HG03025 (cell line): ENCODE measurements at regions not wholly inside any gene's neighbourhood (a gene's known extent, or its start where the extent isn't known, plus 50 kb on each side); places are given as distances from the start of the nearest gene placed in this dataset.
"Not testable (repeated sequence)": the region's sequence is repeated elsewhere in the genome, so short reads cannot be mapped to it uniquely, and the experiment has no call there.

Source experiments
- ATAC-seq: cut with Tn5 transposase; IDR thresholded peaks from one replicate; pipeline ENCODE4 v1.9.1; 2021; ENCODE audit warnings: mild to moderate bottlenecking, moderate library complexity; ENCODE audit not compliant: unreplicated experiment, low FRiP score

- ATAC-seq: peak; percentile 69
Measured at GRCh38 chr1:120544434-120544833, 129.6 kb downstream of the NBPF8 start.

- ATAC-seq: not testable (repeated sequence)
Measured at GRCh38 chr1:120550335-120550734, 135.5 kb downstream of the NBPF8 start.

GRCh38 chr1:120552190-120552589 is 137.4 kb downstream of the NBPF8 start:
- ATAC-seq: not testable (repeated sequence)

- not testable (repeated sequence) for ATAC-seq
Measured at GRCh38 chr1:120557605-120558302, 142.9 kb downstream of the NBPF8 start.

- peak; percentile 90 for ATAC-seq
Measured at GRCh38 chr1:120558303-120559060, 143.6 kb downstream of the NBPF8 start.

GRCh38 chr1:120561767-120562166 is 146.9 kb downstream of the NBPF8 start:
- ATAC-seq: not testable (repeated sequence)

GRCh38 chr1:120565396-120565795 is 150.6 kb downstream of the NBPF8 start:
- not testable (repeated sequence) for ATAC-seq

- ATAC-seq: not testable (repeated sequence)
Measured at GRCh38 chr1:120567620-120568019, 152.8 kb downstream of the NBPF8 start.

GRCh38 chr1:120575201-120575600 is 148.5 kb upstream of the NBPF26 start:
- not testable (repeated sequence) for ATAC-seq

- not testable (repeated sequence) for ATAC-seq
Measured at GRCh38 chr1:120582135-120582534, 141.6 kb upstream of the NBPF26 start.

- ATAC-seq: not testable (repeated sequence)
Measured at GRCh38 chr1:120586053-120586452, 137.7 kb upstream of the NBPF26 start.

- not testable (repeated sequence) for ATAC-seq
Measured at GRCh38 chr1:120588811-120589210, 134.9 kb upstream of the NBPF26 start.

- ATAC-seq: not testable (repeated sequence)
Measured at GRCh38 chr1:120591774-120592173, 132.0 kb upstream of the NBPF26 start.

GRCh38 chr1:120592943-120593342 is 130.8 kb upstream of the NBPF26 start:
- ATAC-seq: not testable (repeated sequence)

GRCh38 chr1:120593648-120594047 is 130.1 kb upstream of the NBPF26 start:
- not testable (repeated sequence) for ATAC-seq

GRCh38 chr1:120598331-120598951 is 125.3 kb upstream of the NBPF26 start:
- ATAC-seq: not testable (repeated sequence)

- ATAC-seq: not testable (repeated sequence)
Measured at GRCh38 chr1:120599511-120599910, 124.2 kb upstream of the NBPF26 start.

- ATAC-seq: not testable (repeated sequence)
Measured at GRCh38 chr1:120600442-120601041, 123.2 kb upstream of the NBPF26 start.

- not testable (repeated sequence) for ATAC-seq
Measured at GRCh38 chr1:120607882-120608281, 115.9 kb upstream of the NBPF26 start.

- not testable (repeated sequence) for ATAC-seq
Measured at GRCh38 chr1:120608314-120609014, 115.3 kb upstream of the NBPF26 start.
